DOHH2 (cell line): ENCODE measurements at regions not wholly inside any gene's neighbourhood (a gene's known extent, or its start where the extent isn't known, plus 50 kb on each side); places are given as distances from the start of the nearest gene placed in this dataset.

Source experiments
- H3F3A ChIP-seq: fragments of 200-600 bp; sonication (generic), shearing (Covaris generic); 2 replicates; pipeline ENCODE4 v1.6.0; 2016; ENCODE audit warnings: antibody characterized with exemption, mild to moderate bottlenecking; ENCODE audit not compliant: control insufficient read depth, insufficient read depth
- H3K27ac ChIP-seq: fragments of 200-600 bp; sonication (generic); 2 replicates; pipeline ENCODE4 v1.5.1; 2014; ENCODE audit warnings: low read depth, mild to moderate bottlenecking, low read length, moderate library complexity
- H3K27me3 ChIP-seq: fragments of 200-600 bp; sonication (generic); 2 replicates; pipeline ENCODE4 v1.6.1; 2014; ENCODE audit warnings: mild to moderate bottlenecking, low read length, mixed read lengths; ENCODE audit not compliant: control insufficient read depth
- H3K36me3 ChIP-seq: fragments of 200-600 bp; sonication (generic); 2 replicates; pipeline ENCODE4 v1.6.1; 2014; ENCODE audit warnings: mild to moderate bottlenecking, low read length, moderate library complexity, mixed read lengths; ENCODE audit not compliant: control insufficient read depth
- H3K4me1 ChIP-seq: fragments of 200-600 bp; sonication (generic); 2 replicates; pipeline ENCODE4 v1.6.1; 2014; ENCODE audit warnings: mild to moderate bottlenecking, low read length, mixed read lengths; ENCODE audit not compliant: control insufficient read depth
- H3K4me2 ChIP-seq: fragments of 200-600 bp; sonication (generic); 2 replicates; pipeline ENCODE4 v1.6.0; 2014; ENCODE audit warnings: mild to moderate bottlenecking, low read length, moderate library complexity
- H3K4me3 ChIP-seq: fragments of 200-600 bp; sonication (generic); 2 replicates; pipeline ENCODE4 v1.5.1; 2014; ENCODE audit warnings: mild to moderate bottlenecking, low read length, mixed read lengths
- H3K79me2 ChIP-seq: fragments of 200-600 bp; sonication (generic); 2 replicates; pipeline ENCODE4 v1.6.1; 2014; ENCODE audit warnings: mild to moderate bottlenecking, low read length, mixed read lengths; ENCODE audit not compliant: control insufficient read depth
- H3K9me2 ChIP-seq: fragments of 200-600 bp; sonication (generic); replicated peaks from 2 replicates; pipeline ENCODE4 v1.6.1; 2014; ENCODE audit warnings: mild to moderate bottlenecking, low read length, mixed read lengths; ENCODE audit not compliant: control insufficient read depth
- H3K9me3 ChIP-seq: fragments of 200-600 bp; sonication (generic); 2 replicates; pipeline ENCODE4 v1.6.1; 2014; ENCODE audit warnings: antibody characterized with exemption, low read length, mixed read lengths; ENCODE audit not compliant: control insufficient read depth, insufficient read depth
- H4K20me1 ChIP-seq: fragments of 200-600 bp; sonication (generic); 2 replicates; pipeline ENCODE4 v1.6.0; 2014; ENCODE audit warnings: low read depth, mild to moderate bottlenecking, antibody characterized with exemption, low read length, moderate library complexity; ENCODE audit not compliant: control insufficient read depth, insufficient read depth
- EZH2phosphoT487 ChIP-seq: fragments of 200-600 bp; sonication (generic); IDR thresholded peaks from 2 replicates; pipeline ENCODE4 v1.6.1; 2017; ENCODE audit warnings: borderline replicate concordance, mild to moderate bottlenecking, antibody characterized with exemption, low read length, moderate library complexity, mixed read lengths
- TF ChIP-seq, protein P1 (sequence below): fragments of 200-600 bp; sonication (generic); IDR thresholded peaks from one replicate; pipeline ENCODE4 v1.5.1; 2014; ENCODE audit warnings: antibody characterized with exemption, mild to moderate bottlenecking, low read depth, low read length; ENCODE audit not compliant: poor library complexity, severe bottlenecking

DNA sequence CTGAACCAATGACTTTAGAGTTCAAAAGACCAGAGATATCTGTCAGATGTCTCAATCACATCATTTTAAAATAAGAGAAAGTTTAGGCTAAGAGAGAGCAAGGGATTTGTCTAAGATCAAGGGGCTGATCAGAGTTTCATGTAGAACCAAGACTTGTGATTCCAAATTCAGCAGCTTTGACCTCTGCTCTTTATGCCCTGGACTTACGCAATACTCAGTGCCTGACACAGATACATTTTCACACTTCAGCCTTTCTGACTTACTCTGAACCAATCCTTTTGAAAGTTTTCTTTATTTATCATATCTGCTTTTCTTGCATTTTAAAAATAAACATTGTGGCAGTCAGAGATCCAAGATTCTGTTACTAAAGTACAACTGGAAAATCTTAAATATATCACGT, 428.0 kb downstream of the PLPP3 start:
- H3K36me3 ChIP-seq, result no peaks in the 10 kb centered on the region
- no peaks in the 10 kb centered on the region; the same call in 1 of the 2 replicates for H3K9me2 ChIP-seq
- H3K9me3 ChIP-seq, result no peaks in the 10 kb centered on the region
- H3K27ac ChIP-seq, result no peak overlapping the region
- no peaks in the 10 kb centered on the region for H3F3A ChIP-seq
- H3K4me1 ChIP-seq, result no peaks in the 10 kb centered on the region
- H4K20me1 ChIP-seq, result no peaks in the 10 kb centered on the region
- H3K4me3 ChIP-seq, result no peak overlapping the region
- no peak overlapping the region for H3K4me2 ChIP-seq
- no peak for TF ChIP-seq EZH2phosphoT487
- TF ChIP-seq, protein P1, sequence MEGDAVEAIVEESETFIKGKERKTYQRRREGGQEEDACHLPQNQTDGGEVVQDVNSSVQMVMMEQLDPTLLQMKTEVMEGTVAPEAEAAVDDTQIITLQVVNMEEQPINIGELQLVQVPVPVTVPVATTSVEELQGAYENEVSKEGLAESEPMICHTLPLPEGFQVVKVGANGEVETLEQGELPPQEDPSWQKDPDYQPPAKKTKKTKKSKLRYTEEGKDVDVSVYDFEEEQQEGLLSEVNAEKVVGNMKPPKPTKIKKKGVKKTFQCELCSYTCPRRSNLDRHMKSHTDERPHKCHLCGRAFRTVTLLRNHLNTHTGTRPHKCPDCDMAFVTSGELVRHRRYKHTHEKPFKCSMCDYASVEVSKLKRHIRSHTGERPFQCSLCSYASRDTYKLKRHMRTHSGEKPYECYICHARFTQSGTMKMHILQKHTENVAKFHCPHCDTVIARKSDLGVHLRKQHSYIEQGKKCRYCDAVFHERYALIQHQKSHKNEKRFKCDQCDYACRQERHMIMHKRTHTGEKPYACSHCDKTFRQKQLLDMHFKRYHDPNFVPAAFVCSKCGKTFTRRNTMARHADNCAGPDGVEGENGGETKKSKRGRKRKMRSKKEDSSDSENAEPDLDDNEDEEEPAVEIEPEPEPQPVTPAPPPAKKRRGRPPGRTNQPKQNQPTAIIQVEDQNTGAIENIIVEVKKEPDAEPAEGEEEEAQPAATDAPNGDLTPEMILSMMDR, result no peak
- no peaks in the 10 kb centered on the region for H3K27me3 ChIP-seq
- H3K79me2 ChIP-seq, result no peaks in the 10 kb centered on the region

DNA sequence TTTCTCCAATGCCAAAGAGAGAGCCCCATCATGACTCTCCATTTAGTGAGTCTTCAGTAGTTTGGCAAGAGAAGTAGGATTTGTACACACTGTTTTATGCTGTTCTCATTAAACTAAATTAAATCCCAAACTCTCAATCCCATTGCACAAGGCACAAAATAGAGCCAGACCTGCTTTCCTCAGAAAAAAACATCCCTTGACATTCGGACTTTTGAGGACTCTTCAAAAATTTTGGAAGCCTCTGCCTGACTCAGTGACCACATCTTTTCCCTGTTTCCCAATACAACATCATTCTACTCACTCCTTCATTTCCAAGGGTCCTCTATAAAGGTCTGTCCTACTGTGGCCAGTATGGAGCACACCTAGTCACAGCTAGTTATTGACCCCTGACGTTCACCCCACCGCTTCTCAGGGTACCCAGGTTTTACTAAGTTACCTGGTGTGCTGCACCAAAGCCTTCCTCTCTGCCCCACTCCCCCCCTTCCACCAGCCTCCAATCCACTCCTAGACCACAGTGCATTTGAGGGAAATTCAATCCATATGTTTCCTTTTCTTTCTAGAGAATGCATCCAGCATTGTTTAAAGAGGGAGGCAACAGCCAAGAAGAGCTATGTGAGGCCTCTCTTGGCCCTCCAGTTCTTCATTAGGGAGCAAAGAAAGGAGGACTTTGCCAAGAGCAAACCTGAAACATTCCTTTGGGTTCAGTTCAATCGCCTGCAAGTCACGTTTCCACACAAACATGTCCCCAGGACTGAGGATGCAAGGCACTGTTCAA, 428.7 kb downstream of the PLPP3 start:
- H3K79me2 ChIP-seq, result no peaks in the 10 kb centered on the region
- H3K4me2 ChIP-seq, result no peak overlapping the region
- no peaks in the 10 kb centered on the region for H3K9me3 ChIP-seq
- no peaks in the 10 kb centered on the region for H3K27me3 ChIP-seq
- no peak overlapping the region for H3K27ac ChIP-seq
- no peak overlapping the region for H3K4me3 ChIP-seq
- TF ChIP-seq EZH2phosphoT487, result no peak
- TF ChIP-seq, protein P1, result no peak
- H3K36me3 ChIP-seq, result no peaks in the 10 kb centered on the region
- no peaks in the 10 kb centered on the region for H4K20me1 ChIP-seq
- H3F3A ChIP-seq, result no peaks in the 10 kb centered on the region
- H3K4me1 ChIP-seq, result no peaks in the 10 kb centered on the region
- no peaks in the 10 kb centered on the region; the same call in 1 of the 2 replicates for H3K9me2 ChIP-seq

DNA sequence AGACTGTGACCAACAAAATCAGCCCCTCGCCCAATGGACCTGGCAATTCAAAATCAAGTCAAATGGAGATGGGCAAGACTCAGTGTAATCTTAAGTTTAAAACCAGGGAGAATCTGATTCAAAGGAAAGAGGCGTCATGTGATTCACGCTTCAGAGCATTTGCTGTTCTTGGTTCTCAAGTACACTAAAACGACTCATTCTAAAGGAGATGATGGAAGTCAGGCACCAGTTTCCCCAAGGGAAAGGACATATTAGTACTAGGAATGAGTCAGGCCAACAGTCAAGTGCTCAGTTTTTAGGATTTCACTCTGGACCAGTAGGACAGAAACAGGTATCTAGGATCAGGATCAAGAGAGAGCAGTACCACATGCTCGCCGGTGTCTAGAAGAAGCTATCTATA, 429.6 kb downstream of the PLPP3 start:
- Histone ChIP-seq H3F3A (no peaks in the 10 kb centered on the region), H3K79me2 (no peaks in the 10 kb centered on the region), H3K9me3 (no peaks in the 10 kb centered on the region; the same call in 1 of the 2 replicates), H4K20me1 (no peaks in the 10 kb centered on the region), H3K4me2 (no peak overlapping the region), H3K27ac (no peak overlapping the region), H3K27me3 (no peaks in the 10 kb centered on the region), H3K4me3 (no peak overlapping the region), H3K36me3 (no peaks in the 10 kb centered on the region), H3K9me2 (no peaks in the 10 kb centered on the region; the same call in 1 of the 2 replicates), H3K4me1 (no peaks in the 10 kb centered on the region)
- TF ChIP-seq, protein P1, result no peak
- TF ChIP-seq EZH2phosphoT487, result no peak
